HL-60 (cell line): ENCODE measurements at regions not wholly inside any gene's neighbourhood (a gene's known extent, or its start where the extent isn't known, plus 50 kb on each side); places are given as distances from the start of the nearest gene placed in this dataset.

Source experiments
- CTCF ChIP-seq: IDR thresholded peaks from one replicate; pipeline ENCODE4 v1.5.1; 2011; ENCODE audit warnings: low read length, control low read depth, inconsistent platforms; ENCODE audit not compliant: insufficient read depth
- GABPA ChIP-seq: IDR thresholded peaks from 2 replicates; pipeline ENCODE4 v1.6.1; 2012; ENCODE audit warnings: low read depth

GRCh38 chr12:78531831-78532458, 332.6 kb upstream of the SYT1 start:
- TF ChIP-seq CTCF (no peak), GABPA (no peak)
